BJ (cell line): ENCODE measurements at regions not wholly inside any gene's neighbourhood (a gene's known extent, or its start where the extent isn't known, plus 50 kb on each side); places are given as distances from the start of the nearest gene placed in this dataset.

ENCODE experiments used
- CTCF ChIA-PET: fragments of 350-600 bp; formaldehyde crosslinking; extraction: SDS; loops from one replicate; lab custom pipeline; 2021; ENCODE audit warnings: antibody characterized with exemption, inconsistent platforms; lab: Yijun Ruan, JAX
- POLR2A ChIA-PET: fragments of 300-600 bp; sonication (Branson Sonifier 250); formaldehyde crosslinking; extraction: SDS; loops from one replicate; lab custom pipeline; 2021; ENCODE audit warnings: antibody characterized with exemption; lab: Charles Lee
- DNase-seq: peaks from one replicate; pipeline ENCODE4 v3.0.0-alpha.2; 2011; ENCODE audit warnings: low read depth
- H3K27me3 ChIP-seq: 2 replicates; pipeline ENCODE4 v1.6.0; 2011; ENCODE audit warnings: low read length; ENCODE audit not compliant: control insufficient read depth, insufficient read depth
- H3K36me3 ChIP-seq: 2 replicates; pipeline ENCODE4 v1.5.1; 2011; ENCODE audit warnings: low read length; ENCODE audit not compliant: control insufficient read depth, insufficient read depth
- H3K4me3 ChIP-seq: 2 replicates; pipeline ENCODE4 v1.5.1; 2011; ENCODE audit warnings: low read depth, mild to moderate bottlenecking, control low read depth, low read length
- CTCF ChIP-seq: IDR thresholded peaks from 2 replicates; pipeline ENCODE4 v1.5.1; 2011; ENCODE audit warnings: low read depth, mild to moderate bottlenecking, control low read depth, inconsistent platforms, low read length, moderate library complexity; ENCODE audit not compliant: insufficient read depth

GRCh38 chr1:168987330-168987729, 119.2 kb upstream of the ATP1B1 start:
- ChIA-PET CTCF (no interaction called here), POLR2A (no interaction called here)
- no peaks in the 10 kb centered on the region for H3K27me3 ChIP-seq
- no peak for DNase-seq
- H3K4me3 ChIP-seq = no peak overlapping the region
- TF ChIP-seq CTCF = no peak
- no peaks in the 10 kb centered on the region for H3K36me3 ChIP-seq

DNA sequence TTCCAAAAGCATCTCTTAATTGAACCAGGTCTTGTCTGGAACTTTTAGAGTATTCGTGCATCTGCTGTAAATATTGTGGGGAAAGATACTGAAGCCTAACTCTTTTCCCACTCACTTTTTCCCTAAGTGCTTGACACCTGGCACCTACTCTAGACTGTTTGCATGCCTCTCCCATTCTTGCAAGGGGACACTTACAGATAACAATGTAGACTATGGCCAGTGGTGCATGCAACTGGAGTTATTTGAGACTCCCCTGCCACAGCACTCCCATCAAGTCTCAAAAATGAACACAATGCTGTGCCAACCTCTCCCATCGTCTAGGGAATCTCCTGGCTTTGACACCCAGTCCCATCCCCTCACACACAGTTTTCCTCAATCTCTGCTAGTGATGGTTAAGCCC, 118.6 kb upstream of the ATP1B1 start:
- no peak overlapping the region for H3K4me3 ChIP-seq
- H3K36me3 ChIP-seq = no peaks in the 10 kb centered on the region
- POLR2A ChIA-PET = no interaction called here
- no peaks in the 10 kb centered on the region for H3K27me3 ChIP-seq
- TF ChIP-seq CTCF = no peak
- DNase-seq = no peak
- CTCF ChIA-PET = no interaction called here

DNA sequence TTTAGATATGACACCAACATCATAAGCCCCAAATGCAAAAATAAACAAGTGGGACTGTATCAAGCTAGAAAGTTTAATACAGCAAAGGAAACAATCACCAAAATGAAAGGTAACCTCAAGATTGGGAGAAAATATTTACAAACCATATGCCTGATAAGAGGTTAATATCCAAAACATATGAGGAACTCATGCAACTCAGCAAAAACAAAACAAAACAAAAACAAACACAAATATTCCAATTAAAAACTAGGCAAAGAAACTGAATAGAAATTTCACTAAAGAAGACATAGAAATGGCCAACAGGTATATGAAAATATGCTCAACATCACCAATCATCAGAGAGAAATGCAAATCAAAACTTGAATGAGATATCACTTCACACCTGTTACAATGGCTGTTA, 116.5 kb upstream of the ATP1B1 start:
- CTCF ChIA-PET = interaction anchor here (0.6 kb wide), 1 partner anchor 550 kb away, joined by 3 read pairs; no protein-coding TSS in a partner anchor
- no peak for DNase-seq

GRCh38 chr1:168991667-168992475, 114.6 kb upstream of the ATP1B1 start:
- TF ChIP-seq CTCF = no peak
- DNase-seq = no peak
- CTCF ChIA-PET = no interaction called here

More for the DNA sequence above, 116.5 kb upstream of the ATP1B1 start:
- H3K4me3 ChIP-seq = no peak overlapping the region
- H3K27me3 ChIP-seq = no peaks in the 10 kb centered on the region
- no peak for TF ChIP-seq CTCF
- POLR2A ChIA-PET = no interaction called here
- no peaks in the 10 kb centered on the region for H3K36me3 ChIP-seq

GRCh38 chr1:169001353-169001752, 105.1 kb upstream of the ATP1B1 start:
- no peak overlapping the region for H3K4me3 ChIP-seq
- CTCF ChIA-PET = no interaction called here
- TF ChIP-seq CTCF = no peak
- no peaks in the 10 kb centered on the region for H3K27me3 ChIP-seq
- H3K36me3 ChIP-seq = no peaks in the 10 kb centered on the region
- POLR2A ChIA-PET = no interaction called here
- no peak for DNase-seq

More at GRCh38 chr1:168991667-168992475, 114.6 kb upstream of the ATP1B1 start:
- POLR2A ChIA-PET = no interaction called here
- no peak overlapping the region for H3K4me3 ChIP-seq
- H3K36me3 ChIP-seq = no peaks in the 10 kb centered on the region
- H3K27me3 ChIP-seq = no peaks in the 10 kb centered on the region
